Endodermal cell (in vitro differentiated cells): ENCODE measurements at regions not wholly inside any gene's neighbourhood (a gene's known extent, or its start where the extent isn't known, plus 50 kb on each side); places are given as distances from the start of the nearest gene placed in this dataset.

ENCODE experiments used
- DNase-seq: peaks from one replicate; pipeline ENCODE4 v3.0.0-alpha.2; 2017
- H3K27ac ChIP-seq: 2 replicates; pipeline ENCODE4 v1.5.1; 2013; ENCODE audit warnings: mild to moderate bottlenecking, low read depth, low read length, moderate library complexity
- H3K27me3 ChIP-seq: 2 replicates; pipeline ENCODE4 v1.6.1; 2013; ENCODE audit warnings: mild to moderate bottlenecking, low read length, moderate library complexity; ENCODE audit not compliant: insufficient read depth, control insufficient read depth, poor library complexity, severe bottlenecking
- H3K36me3 ChIP-seq: 2 replicates; pipeline ENCODE4 v1.7.0; 2013; ENCODE audit warnings: mild to moderate bottlenecking, low read length, moderate library complexity; ENCODE audit not compliant: control insufficient read depth, insufficient read depth
- H3K4me1 ChIP-seq: one replicate; pipeline ENCODE4 v1.7.0; 2013; ENCODE audit warnings: low read length; ENCODE audit not compliant: control insufficient read depth, insufficient read depth
- H3K4me3 ChIP-seq: 2 replicates; pipeline ENCODE4 v1.5.1; 2013; ENCODE audit warnings: mild to moderate bottlenecking, low read length, moderate library complexity
- H3K9ac ChIP-seq: 2 replicates; pipeline ENCODE4 v1.6.1; 2013; ENCODE audit warnings: mild to moderate bottlenecking, low read length, moderate library complexity; ENCODE audit not compliant: poor library complexity, severe bottlenecking; ENCODE audit errors: extremely low read depth
- H3K9me3 ChIP-seq: 2 replicates; pipeline ENCODE4 v1.6.1; 2013; ENCODE audit warnings: mild to moderate bottlenecking, low read length, moderate library complexity; ENCODE audit not compliant: control insufficient read depth
- H3K27ac Mint-ChIP-seq: 2 replicates; pipeline ENCODE4 v1.8.0; 2020; ENCODE audit warnings: mixed read lengths
- H3K27me3 Mint-ChIP-seq: 2 replicates; pipeline ENCODE4 v1.8.0; 2021; ENCODE audit warnings: mild to moderate bottlenecking, mixed read lengths; ENCODE audit not compliant: insufficient read depth
- H3K36me3 Mint-ChIP-seq: 2 replicates; pipeline ENCODE4 v1.8.0; 2020; ENCODE audit warnings: low read depth, mixed read lengths
- H3K4me1 Mint-ChIP-seq: 2 replicates; pipeline ENCODE4 v1.8.0; 2020; ENCODE audit warnings: mixed read lengths
- H3K4me3 Mint-ChIP-seq: 2 replicates; pipeline ENCODE4 v1.8.0; 2020; ENCODE audit warnings: mild to moderate bottlenecking, moderate library complexity, mixed read lengths
- H3K9me3 Mint-ChIP-seq: 2 replicates; pipeline ENCODE4 v1.8.0; 2020; ENCODE audit warnings: mild to moderate bottlenecking, mixed read lengths
- WGBS, 2 experiments: methylation state at CpG; one replicate each; pipeline versions ENCODE4 v1.1.5 to v1.1.7; 2013; ENCODE audit warnings: missing lambda C conversion rate in 2 of 2, mixed read lengths in 1 of 2; ENCODE audit not compliant: insufficient coverage in 1 of 2, insufficient read length in 1 of 2; 5-methylcytosine and 5-hydroxymethylcytosine counted together
- TF ChIP-seq, protein P1 (sequence below): fragments of 200-600 bp; sonication (generic); conservative IDR thresholded peaks from 2 replicates; pipeline ENCODE4 v1.5.0; 2021; ENCODE audit warnings: antibody characterized with exemption, mild to moderate bottlenecking

DNA sequence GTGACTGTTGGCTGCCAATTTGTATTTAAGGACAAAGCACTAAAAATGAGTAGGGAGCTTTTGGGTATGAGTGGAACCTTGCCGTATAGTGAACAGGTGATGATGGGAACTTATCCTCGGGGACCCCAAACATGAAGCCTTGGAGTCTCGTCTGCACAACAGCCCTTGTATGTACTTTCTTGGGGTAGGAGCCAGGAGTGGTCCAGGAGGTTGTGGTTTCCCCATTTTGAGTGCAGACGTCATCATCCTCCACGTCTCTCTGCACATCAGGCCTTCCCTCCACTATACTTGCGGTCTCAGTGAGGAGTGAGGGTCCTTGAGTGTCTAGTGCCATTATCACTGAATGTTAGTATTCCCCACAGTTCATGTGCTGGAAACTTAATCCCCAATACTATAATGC lies 101.5 kb upstream of the HS6ST1 start:
- no peak overlapping the region for H3K27ac Mint-ChIP-seq
- TF ChIP-seq, protein P1, sequence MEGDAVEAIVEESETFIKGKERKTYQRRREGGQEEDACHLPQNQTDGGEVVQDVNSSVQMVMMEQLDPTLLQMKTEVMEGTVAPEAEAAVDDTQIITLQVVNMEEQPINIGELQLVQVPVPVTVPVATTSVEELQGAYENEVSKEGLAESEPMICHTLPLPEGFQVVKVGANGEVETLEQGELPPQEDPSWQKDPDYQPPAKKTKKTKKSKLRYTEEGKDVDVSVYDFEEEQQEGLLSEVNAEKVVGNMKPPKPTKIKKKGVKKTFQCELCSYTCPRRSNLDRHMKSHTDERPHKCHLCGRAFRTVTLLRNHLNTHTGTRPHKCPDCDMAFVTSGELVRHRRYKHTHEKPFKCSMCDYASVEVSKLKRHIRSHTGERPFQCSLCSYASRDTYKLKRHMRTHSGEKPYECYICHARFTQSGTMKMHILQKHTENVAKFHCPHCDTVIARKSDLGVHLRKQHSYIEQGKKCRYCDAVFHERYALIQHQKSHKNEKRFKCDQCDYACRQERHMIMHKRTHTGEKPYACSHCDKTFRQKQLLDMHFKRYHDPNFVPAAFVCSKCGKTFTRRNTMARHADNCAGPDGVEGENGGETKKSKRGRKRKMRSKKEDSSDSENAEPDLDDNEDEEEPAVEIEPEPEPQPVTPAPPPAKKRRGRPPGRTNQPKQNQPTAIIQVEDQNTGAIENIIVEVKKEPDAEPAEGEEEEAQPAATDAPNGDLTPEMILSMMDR = no peak
- H3K36me3 ChIP-seq = no peaks in the 10 kb centered on the region
- H3K9me3 Mint-ChIP-seq = peaks cover 46% of the 10 kb centered on the region
- no peaks in the 10 kb centered on the region for H3K4me1 ChIP-seq
- no peak overlapping the region for H3K27ac ChIP-seq
- peaks cover 38% of the 10 kb centered on the region for H3K9me3 ChIP-seq
- no peak for DNase-seq
- no peak overlapping the region for H3K9ac ChIP-seq
- H3K27me3 ChIP-seq = no peaks in the 10 kb centered on the region
- H3K27me3 Mint-ChIP-seq = peaks cover 17% of the 10 kb centered on the region
- H3K4me3 Mint-ChIP-seq = no peak overlapping the region
- peaks cover 5% of the 10 kb centered on the region for H3K36me3 Mint-ChIP-seq
- 95 to 100% methylated on average over 3 to 6 of the region's 6 CpGs for WGBS, 2 experiments
- peaks cover 15% of the 10 kb centered on the region for H3K4me1 Mint-ChIP-seq
- H3K4me3 ChIP-seq = no peak overlapping the region

GRCh38 chr2:128420776-128421175 lies 102.1 kb upstream of the HS6ST1 start:
- Histone ChIP-seq H3K4me3 (no peak overlapping the region), H3K27me3 (no peaks in the 10 kb centered on the region), H3K36me3 (no peaks in the 10 kb centered on the region), H3K9ac (no peak overlapping the region), H3K9me3 (peaks cover 32% of the 10 kb centered on the region), H3K4me1 (peaks cover 5% of the 10 kb centered on the region), H3K27ac (no peak overlapping the region)
- no peak overlapping the region for H3K4me3 Mint-ChIP-seq
- H3K27ac Mint-ChIP-seq = no peak overlapping the region
- WGBS, 2 experiments = 91 to 100% methylated on average over 1 to 4 of the region's 4 CpGs
- DNase-seq = peak; percentile 20
- peaks cover 5% of the 10 kb centered on the region for H3K36me3 Mint-ChIP-seq
- TF ChIP-seq, protein P1 = no peak
- H3K4me1 Mint-ChIP-seq = peaks cover 19% of the 10 kb centered on the region
- H3K27me3 Mint-ChIP-seq = peaks cover 17% of the 10 kb centered on the region
- peaks cover 41% of the 10 kb centered on the region for H3K9me3 Mint-ChIP-seq

DNA sequence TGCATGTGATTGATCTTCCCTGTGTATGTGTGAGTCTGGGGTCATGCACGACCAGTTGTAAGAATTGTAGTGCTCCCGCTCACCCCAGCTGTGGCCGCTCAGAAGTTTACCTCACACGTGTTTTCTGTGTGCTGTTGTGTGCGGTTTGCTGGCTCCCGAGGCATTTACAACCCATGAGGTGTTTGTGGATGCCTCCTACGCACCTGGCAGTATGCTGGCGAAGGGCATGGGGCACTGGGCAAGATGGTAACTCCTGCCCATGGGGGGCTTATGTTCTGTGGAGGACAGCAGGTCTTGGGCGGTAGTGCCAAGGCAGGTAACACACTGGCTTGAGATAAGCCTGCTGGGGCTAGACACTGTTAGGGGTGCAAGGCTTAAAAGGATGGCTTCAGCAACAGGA lies 102.6 kb upstream of the HS6ST1 start:
- peaks cover 19% of the 10 kb centered on the region for H3K4me1 Mint-ChIP-seq
- no peak overlapping the region for H3K27ac Mint-ChIP-seq
- H3K36me3 Mint-ChIP-seq = peaks cover 5% of the 10 kb centered on the region
- no peak overlapping the region for H3K27ac ChIP-seq
- H3K36me3 ChIP-seq = no peaks in the 10 kb centered on the region
- no peak overlapping the region for H3K9ac ChIP-seq
- TF ChIP-seq, protein P1 = no peak
- no peak overlapping the region for H3K4me3 Mint-ChIP-seq
- peak; percentile 16 for DNase-seq
- peaks cover 17% of the 10 kb centered on the region for H3K27me3 Mint-ChIP-seq
- peaks cover 5% of the 10 kb centered on the region for H3K4me1 ChIP-seq
- WGBS, 2 experiments = 94 to 95% methylated on average over 8 to 9 of the region's 9 CpGs
- H3K9me3 ChIP-seq = peaks cover 27% of the 10 kb centered on the region
- H3K27me3 ChIP-seq = no peaks in the 10 kb centered on the region
- H3K9me3 Mint-ChIP-seq = peaks cover 39% of the 10 kb centered on the region
- H3K4me3 ChIP-seq = no peak overlapping the region
